HS-27A (cell line): ENCODE measurements at regions not wholly inside any gene's neighbourhood (a gene's known extent, or its start where the extent isn't known, plus 50 kb on each side); places are given as distances from the start of the nearest gene placed in this dataset.

ENCODE experiments used
- DNase-seq: peaks from one replicate; pipeline ENCODE4 v3.0.0-alpha.2; 2012; ENCODE audit warnings: low read depth, missing footprints

GRCh38 chr3:159540882-159541495, 447.6 kb upstream of the IL12A start:
- DNase-seq: no peak

GRCh38 chr3:159548675-159549335, 439.8 kb upstream of the IL12A start:
- peak; percentile 48 for DNase-seq

- DNase-seq: no peak
Measured at GRCh38 chr3:159555205-159555604, 433.4 kb upstream of the IL12A start.

- DNase-seq: no peak
Measured at GRCh38 chr3:159559771-159560170, 428.9 kb upstream of the IL12A start.

- DNase-seq: no peak
Measured at GRCh38 chr3:159560214-159560979, 428.2 kb upstream of the IL12A start.

GRCh38 chr3:159565313-159565712, 423.3 kb upstream of the IL12A start:
- DNase-seq: no peak

GRCh38 chr3:159583662-159584061, 405.0 kb upstream of the IL12A start:
- no peak for DNase-seq

GRCh38 chr3:159584421-159584820, 404.2 kb upstream of the IL12A start:
- DNase-seq: no peak

GRCh38 chr3:159586571-159587202, 401.9 kb upstream of the IL12A start:
- DNase-seq: no peak

- DNase-seq: no peak
Measured at GRCh38 chr3:159593927-159594605, 394.6 kb upstream of the IL12A start.

GRCh38 chr3:159600291-159600690, 388.3 kb upstream of the IL12A start:
- no peak for DNase-seq

GRCh38 chr3:159604151-159604581, 384.5 kb upstream of the IL12A start:
- peak; percentile 66 for DNase-seq

GRCh38 chr3:159605101-159605500, 383.5 kb upstream of the IL12A start:
- DNase-seq: no peak

GRCh38 chr3:159605776-159606175, 382.9 kb upstream of the IL12A start:
- DNase-seq: no peak

- no peak for DNase-seq
Measured at GRCh38 chr3:159607856-159608255, 380.8 kb upstream of the IL12A start.

- DNase-seq: no peak
Measured at GRCh38 chr3:159608311-159608710, 380.3 kb upstream of the IL12A start.

- DNase-seq: no peak
Measured at GRCh38 chr3:159609625-159610024, 379.0 kb upstream of the IL12A start.

- DNase-seq: no peak
Measured at GRCh38 chr3:159616234-159616825, 372.3 kb upstream of the IL12A start.

GRCh38 chr3:159619341-159619885, 369.2 kb upstream of the IL12A start:
- no peak for DNase-seq

- no peak for DNase-seq
Measured at GRCh38 chr3:159620281-159620680, 368.4 kb upstream of the IL12A start.

- peak; percentile 69 for DNase-seq
Measured at GRCh38 chr3:159620873-159621272, 367.8 kb upstream of the IL12A start.
